ENCODE measurements at regions not wholly inside any gene's neighbourhood (a gene's known extent, or its start where the extent isn't known, plus 50 kb on each side); places are given as distances from the start of the nearest gene placed in this dataset.

GRCh38 chr12:87660291-87660690 lies 368.9 kb downstream of the C12orf50 start:
- no peak overlapping the region for H3K4me3 Mint-ChIP-seq (ENCODE audit: low read depth)
- no peaks in the 10 kb centered on the region for H3K9me3 Mint-ChIP-seq (ENCODE audit: low read depth)
- no peak for DNase-seq (ENCODE audit: low spot score, unreplicated experiment)
- H3K4me1 Mint-ChIP-seq (ENCODE audit: low read depth): peaks cover 6% of the 10 kb centered on the region
- TF ChIP-seq CTCF (IDR thresholded peaks at IDR 0.05; ENCODE audit: unreplicated experiment): no peak
- H3K27ac Mint-ChIP-seq: no peak overlapping the region
- H3K27me3 Mint-ChIP-seq: no peaks in the 10 kb centered on the region
- no peaks in the 10 kb centered on the region for H3K36me3 Mint-ChIP-seq (ENCODE audit: insufficient read depth)

- Mint-ChIP-seq H3K27ac (peak overlapping the region; percentile 1), H3K4me1 (ENCODE audit: low read depth) (peaks cover 3% of the 10 kb centered on the region), H3K9me3 (ENCODE audit: low read depth) (no peaks in the 10 kb centered on the region), H3K36me3 (ENCODE audit: insufficient read depth) (no peaks in the 10 kb centered on the region), H3K27me3 (no peaks in the 10 kb centered on the region), H3K4me3 (ENCODE audit: low read depth) (no peak overlapping the region)
- no peak for DNase-seq (ENCODE audit: low spot score, unreplicated experiment)
- TF ChIP-seq CTCF (IDR thresholded peaks at IDR 0.05; ENCODE audit: unreplicated experiment): no peak
Observed at GRCh38 chr12:87656311-87656710, 372.9 kb downstream of the C12orf50 start.

- TF ChIP-seq CTCF (IDR thresholded peaks at IDR 0.05; ENCODE audit: unreplicated experiment): no peak
- Mint-ChIP-seq H3K4me1 (ENCODE audit: low read depth) (no peaks in the 10 kb centered on the region), H3K9me3 (ENCODE audit: low read depth) (peaks cover 2% of the 10 kb centered on the region), H3K4me3 (ENCODE audit: low read depth) (no peak overlapping the region), H3K27ac (no peak overlapping the region), H3K27me3 (no peaks in the 10 kb centered on the region), H3K36me3 (ENCODE audit: insufficient read depth) (no peaks in the 10 kb centered on the region)
- DNase-seq (ENCODE audit: low spot score, unreplicated experiment): no peak
Observed at GRCh38 chr12:87651670-87652425, 377.4 kb downstream of the C12orf50 start.

GRCh38 chr12:87642245-87642644 lies 387.0 kb downstream of the C12orf50 start:
- no peak for DNase-seq (ENCODE audit: low spot score, unreplicated experiment)
- H3K4me3 Mint-ChIP-seq (ENCODE audit: low read depth): no peak overlapping the region
- H3K27me3 Mint-ChIP-seq: no peaks in the 10 kb centered on the region
- H3K27ac Mint-ChIP-seq: no peak overlapping the region
- peaks cover 5% of the 10 kb centered on the region for H3K4me1 Mint-ChIP-seq (ENCODE audit: low read depth)
- H3K36me3 Mint-ChIP-seq (ENCODE audit: insufficient read depth): no peaks in the 10 kb centered on the region
- peaks cover 3% of the 10 kb centered on the region for H3K9me3 Mint-ChIP-seq (ENCODE audit: low read depth)
- no peak for TF ChIP-seq CTCF (IDR thresholded peaks at IDR 0.05; ENCODE audit: unreplicated experiment)

- no peaks in the 10 kb centered on the region for H3K4me1 Mint-ChIP-seq (ENCODE audit: low read depth)
- H3K4me3 Mint-ChIP-seq (ENCODE audit: low read depth): no peak overlapping the region
- no peak overlapping the region for H3K27ac Mint-ChIP-seq
- no peaks in the 10 kb centered on the region for H3K36me3 Mint-ChIP-seq (ENCODE audit: insufficient read depth)
- H3K27me3 Mint-ChIP-seq: no peaks in the 10 kb centered on the region
- DNase-seq (ENCODE audit: low spot score, unreplicated experiment): no peak
- TF ChIP-seq CTCF (IDR thresholded peaks at IDR 0.05; ENCODE audit: unreplicated experiment): no peak
- H3K9me3 Mint-ChIP-seq (ENCODE audit: low read depth): no peaks in the 10 kb centered on the region
Observed at GRCh38 chr12:87618199-87618598, 411.0 kb downstream of the C12orf50 start.
